GM21576 (cell line): ENCODE measurements at regions not wholly inside any gene's neighbourhood (a gene's known extent, or its start where the extent isn't known, plus 50 kb on each side); places are given as distances from the start of the nearest gene placed in this dataset.
A peak's percentile ranks its signal among the peaks of the same experiment; 100 is the strongest.
"Not testable (repeated sequence)": the region's sequence is repeated elsewhere in the genome, so short reads cannot be mapped to it uniquely, and the experiment has no call there.

Experiments
- ATAC-seq: cut with Tn5 transposase; IDR thresholded peaks from one replicate; pipeline ENCODE4 v1.9.1; 2021; ENCODE audit warnings: mild to moderate bottlenecking, moderate library complexity; ENCODE audit not compliant: unreplicated experiment

DNA sequence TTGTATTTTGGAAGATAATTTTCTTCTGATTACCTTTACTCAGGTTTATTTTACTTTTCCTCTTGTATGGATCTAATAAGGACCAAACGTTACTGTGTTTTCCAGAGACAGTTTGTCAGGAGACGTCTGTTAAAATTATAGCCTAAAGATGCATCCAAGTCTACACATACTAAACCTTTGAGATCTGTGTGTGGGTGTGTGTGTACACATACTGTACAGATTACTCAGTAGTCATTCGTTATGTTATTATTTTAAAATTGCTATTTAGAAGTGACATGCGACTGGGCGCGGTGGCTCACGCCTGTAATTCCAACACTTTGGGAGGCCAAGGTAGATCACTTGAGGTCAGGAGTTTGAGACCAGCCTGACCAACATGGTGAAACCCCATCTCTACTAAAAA is 51.6 kb upstream of the CNTLN start:
- ATAC-seq: no peak

DNA sequence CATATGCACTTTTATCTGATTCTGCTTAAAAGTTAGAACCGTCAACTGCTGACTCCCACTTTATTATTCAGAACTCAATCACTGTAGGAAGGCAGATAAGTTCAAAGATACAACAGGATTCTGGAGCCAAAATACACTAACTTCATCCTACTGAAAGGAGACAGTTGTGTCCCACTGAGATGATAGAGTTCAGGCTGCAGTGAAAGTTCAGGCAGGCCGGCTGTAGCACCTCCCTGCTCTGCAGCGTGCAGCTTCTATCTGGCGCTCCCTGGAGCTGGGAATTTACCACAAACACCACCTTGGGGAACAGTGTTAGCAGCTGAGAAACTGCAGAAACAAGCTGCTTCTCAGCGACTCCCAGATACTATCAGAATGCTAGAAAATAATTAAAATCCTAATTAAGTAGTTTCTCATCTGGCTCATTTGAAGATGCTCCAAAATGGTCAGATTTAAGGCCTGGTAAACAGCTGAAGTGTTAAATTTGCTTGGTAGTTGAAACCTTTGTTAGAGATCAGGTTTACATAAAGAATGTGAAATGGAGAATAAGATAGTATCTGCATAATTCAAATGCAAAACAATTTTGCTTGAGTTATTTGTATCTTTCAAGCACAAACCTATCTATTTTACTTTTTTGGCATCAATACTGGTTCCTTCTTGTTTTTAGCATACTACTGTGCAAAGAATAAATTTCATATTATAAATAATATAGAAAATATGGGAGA is 52.3 kb upstream of the CNTLN start:
- no peak for ATAC-seq

DNA sequence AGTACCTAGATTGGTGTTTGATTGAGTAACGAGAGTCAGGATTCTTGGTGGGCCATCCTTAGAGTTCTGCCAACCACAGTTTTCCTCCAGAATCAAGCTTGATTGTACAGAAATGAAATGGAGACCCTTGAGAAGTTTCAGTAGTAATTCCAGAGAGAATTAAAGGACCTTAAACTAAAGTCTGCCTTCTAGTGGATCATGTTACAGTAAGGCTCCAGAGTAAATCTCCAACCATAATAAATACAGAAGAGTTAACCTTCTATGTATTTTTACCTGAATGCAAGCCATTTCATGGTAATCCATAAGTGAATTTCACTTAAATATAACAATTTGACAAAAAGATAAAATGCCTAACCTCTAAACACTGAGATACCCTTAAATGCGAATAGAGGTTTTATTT is 53.0 kb upstream of the CNTLN start:
- ATAC-seq: no peak

DNA sequence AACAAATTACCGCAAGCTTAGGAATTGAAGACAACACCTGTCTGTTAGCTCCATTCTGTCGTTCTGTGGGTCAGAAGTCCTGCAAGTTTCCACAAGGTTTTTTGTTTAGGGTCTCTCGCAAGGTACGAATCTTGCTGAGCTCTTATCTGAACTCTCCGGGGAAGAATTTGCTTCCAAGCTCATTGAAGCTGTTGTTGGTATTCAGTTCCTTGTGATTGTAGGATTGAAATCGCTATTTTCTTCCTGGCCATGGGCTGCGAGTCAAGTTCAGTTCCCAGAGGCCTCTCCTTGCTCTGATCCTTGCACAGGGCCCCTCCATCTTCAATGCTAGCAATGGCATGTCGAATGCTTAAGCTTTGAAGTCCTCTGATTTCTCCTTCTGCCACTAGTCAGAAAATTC is 53.5 kb upstream of the CNTLN start:
- ATAC-seq: no peak

GRCh38 chr9:17075758-17076485 is 58.9 kb upstream of the CNTLN start:
- no peak for ATAC-seq

GRCh38 chr9:17075146-17075757 is 59.6 kb upstream of the CNTLN start:
- no peak for ATAC-seq

DNA sequence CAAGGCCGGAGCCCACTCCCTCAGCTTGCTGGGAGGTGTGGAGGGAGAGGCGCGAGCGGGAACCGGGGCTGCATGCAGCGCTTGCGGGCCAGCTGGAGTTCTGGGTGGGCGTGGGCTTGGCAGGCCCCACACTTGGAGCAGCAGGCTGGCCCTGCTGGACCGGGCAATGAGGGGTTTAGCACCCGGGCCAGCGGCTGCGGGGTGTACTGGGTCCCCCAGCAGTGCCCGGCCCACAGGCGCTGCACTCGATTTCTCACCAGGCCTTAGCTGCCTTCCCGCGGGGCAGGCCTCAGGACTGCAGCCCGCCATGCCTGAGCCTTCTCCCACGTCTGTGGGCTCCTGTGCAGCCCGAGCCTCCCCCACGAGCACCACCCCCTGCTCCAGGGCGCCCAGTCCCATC is 62.3 kb upstream of the CNTLN start:
- ATAC-seq: not testable (repeated sequence)

GRCh38 chr9:17068671-17069070 is 66.2 kb upstream of the CNTLN start:
- ATAC-seq: no peak

DNA sequence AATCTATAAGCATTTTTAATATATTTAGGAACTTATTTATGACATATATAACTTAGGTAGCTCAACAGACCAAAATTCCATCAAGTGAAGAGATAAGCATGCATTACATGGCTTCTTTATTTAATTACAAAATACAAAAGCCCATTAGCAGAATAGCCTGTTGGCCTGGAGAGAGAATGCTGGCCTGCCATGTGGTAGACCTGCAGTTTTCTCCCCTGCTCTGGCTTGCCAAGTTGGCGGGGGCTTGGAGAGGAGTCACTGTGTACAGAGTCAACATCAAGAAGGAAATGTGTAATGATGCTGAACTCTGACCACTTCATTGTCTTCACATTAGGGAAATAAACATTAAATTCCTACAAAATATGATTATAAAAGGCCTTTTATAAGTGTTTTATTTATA is 69.8 kb upstream of the CNTLN start:
- no peak for ATAC-seq

DNA sequence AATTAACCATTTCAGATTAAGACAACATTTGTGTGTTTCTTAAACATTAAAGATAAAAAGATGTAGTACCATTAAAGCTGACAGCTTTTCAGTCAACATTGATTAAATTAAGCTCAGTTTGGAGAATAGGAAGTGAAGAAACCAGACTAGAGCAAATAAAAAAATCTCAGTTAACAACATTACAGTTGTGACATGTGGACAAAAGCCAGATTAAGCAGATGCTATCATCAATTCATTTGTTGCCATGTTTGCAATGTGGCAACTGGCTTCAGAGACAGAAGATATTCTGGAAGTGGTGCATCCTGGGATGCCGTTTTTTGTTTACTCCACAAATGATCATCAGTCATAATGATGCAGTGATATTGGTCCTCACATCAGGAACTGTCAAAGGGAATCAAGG is 70.3 kb upstream of the CNTLN start:
- no peak for ATAC-seq

GRCh38 chr9:17063535-17064135 is 71.2 kb upstream of the CNTLN start:
- ATAC-seq: peak; percentile 79

GRCh38 chr9:17062497-17062896 is 72.3 kb upstream of the CNTLN start:
- no peak for ATAC-seq

GRCh38 chr9:17060450-17060849 is 74.4 kb upstream of the CNTLN start:
- no peak for ATAC-seq

GRCh38 chr9:17059465-17059864 is 75.4 kb upstream of the CNTLN start:
- no peak for ATAC-seq

DNA sequence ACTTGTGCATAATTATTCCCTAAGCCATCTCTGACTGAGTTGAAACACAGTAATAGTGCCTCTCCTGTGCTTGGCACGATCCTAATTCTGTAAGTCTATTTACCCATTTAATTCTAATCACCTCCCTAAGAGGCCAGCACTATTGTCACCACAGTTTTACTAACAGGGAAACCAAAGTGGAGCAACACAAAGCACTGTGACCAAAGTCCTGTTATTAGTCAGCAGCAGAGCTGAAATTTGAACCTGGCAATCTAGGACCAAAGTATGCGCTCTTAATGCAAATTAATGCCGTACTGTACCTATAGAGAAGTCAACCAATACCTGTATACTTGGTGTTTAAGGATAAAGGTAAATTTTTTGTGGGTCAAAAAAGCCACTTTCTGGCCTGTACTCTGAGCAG is 77.1 kb upstream of the CNTLN start:
- no peak for ATAC-seq

GRCh38 chr9:17052626-17053025 is 82.2 kb upstream of the CNTLN start:
- no peak for ATAC-seq

- ATAC-seq: no peak
These were observed 89.4 kb upstream of the CNTLN start for GRCh38 chr9:17045381-17045940.

GRCh38 chr9:17031546-17031945 is 103.3 kb upstream of the CNTLN start:
- ATAC-seq: no peak

DNA sequence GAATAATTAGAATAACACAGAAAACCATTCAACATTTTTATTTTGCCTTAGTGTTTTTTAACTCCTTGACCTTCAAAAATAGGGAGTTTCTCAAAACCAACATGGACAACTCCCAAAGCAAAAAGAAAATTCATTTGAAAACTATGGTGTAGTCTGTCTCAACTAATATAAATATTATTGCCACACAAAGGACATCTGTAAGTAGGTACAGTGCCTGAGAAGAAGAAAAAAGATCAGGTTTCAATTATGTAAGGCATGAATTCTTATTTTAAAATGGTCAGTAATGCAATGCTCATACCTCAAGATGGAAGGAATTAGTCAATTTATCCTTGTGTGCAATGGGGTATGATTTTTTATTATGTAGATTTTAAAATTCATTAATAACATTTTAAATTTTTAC is 109.6 kb upstream of the CNTLN start:
- ATAC-seq: no peak

- no peak for ATAC-seq
These were observed 110.7 kb upstream of the CNTLN start for GRCh38 chr9:17024129-17024528.

GRCh38 chr9:17021387-17021970 is 113.4 kb upstream of the CNTLN start:
- ATAC-seq: no peak
